K562 (cell line): ENCODE measurements at regions not wholly inside any gene's neighbourhood (a gene's known extent, or its start where the extent isn't known, plus 50 kb on each side); places are given as distances from the start of the nearest gene placed in this dataset.

Source experiments
- ATAC-seq: fragments of 200-7000 bp; cut with Tn5 transposase; 3 replicates; pipeline ENCODE4 v1.9.1; 2020; ENCODE audit warnings: moderate library complexity
- BruUV-seq: library from RNA; stranded (reverse); fragments of 400-500 nt; replicated peaks from 2 replicates; lab custom pipeline; 2021; lab: Mats Ljungman, UMichigan
- CTCF ChIA-PET: fragments of 300-600 bp; formaldehyde crosslinking; extraction: SDS; loops from one replicate; lab custom pipeline; 2021; ENCODE audit warnings: low intra/inter-chr PET ratio; lab: Yijun Ruan, JAX
- POLR2A ChIA-PET: fragments of 300-600, 350-650 bp; sonication (Branson Sonifier 250); formaldehyde crosslinking; extraction: SDS; loops from one replicate; lab custom pipeline; 2021; ENCODE audit warnings: antibody characterized with exemption, inconsistent platforms; lab: Yijun Ruan, JAX
- DNase-seq, 4 experiments: peaks; one replicate each; pipeline versions ENCODE4 v3.0.0 to v3.0.0-alpha.2; 2011 to 2018; ENCODE audit warnings: low spot score in 3 of 4, mixed read lengths in 3 of 4; ENCODE audit errors: extremely low read depth in 1 of 4
- FAIRE-seq: peaks from 2 replicates; lab custom pipeline; 2011; peaks lifted over from hg19 to GRCh38; lab: Jason Lieb, UNC
- H2AFZ ChIP-seq: 2 replicates; pipeline ENCODE4 v1.6.0; 2011; ENCODE audit warnings: low read depth, low read length, control low read depth, inconsistent platforms
- H3K27ac ChIP-seq: fragments of 200-600 bp; 3 replicates; pipeline ENCODE4 v1.8.0; 2011; ENCODE audit warnings: low read depth, mild to moderate bottlenecking, control low read depth, inconsistent platforms, low read length, moderate library complexity, mixed read lengths; ENCODE audit errors: extremely low read depth
- H3K27me3 ChIP-seq, 2 experiments: fragments of 300-600 bp in 1 of 2; 2 replicates in 1 of 2; 3 replicates in 1 of 2; pipeline versions ENCODE4 v1.6.0 to v1.8.0; 2011; ENCODE audit warnings: inconsistent platforms in 2 of 2, low read length in 2 of 2, mild to moderate bottlenecking in 1 of 2, mixed read lengths in 1 of 2, moderate library complexity in 1 of 2; ENCODE audit not compliant: control insufficient read depth in 2 of 2, insufficient read depth in 2 of 2
- H3K36me3 ChIP-seq: fragments of 300-600 bp; 3 replicates; pipeline ENCODE4 v1.8.0; 2011; ENCODE audit warnings: mild to moderate bottlenecking, low read length, inconsistent platforms; ENCODE audit not compliant: control insufficient read depth, insufficient read depth
- H3K4me1 ChIP-seq, 2 experiments: fragments of 200-600 bp in 1 of 2; replicated peaks in 1 of 2; 2 replicates in 1 of 2; 3 replicates in 1 of 2; pipeline versions ENCODE4 v1.5.1 to v1.8.0; 2011; ENCODE audit warnings: inconsistent platforms in 2 of 2, low read length in 2 of 2, mild to moderate bottlenecking in 1 of 2, mixed read lengths in 1 of 2, moderate library complexity in 1 of 2; ENCODE audit not compliant: control insufficient read depth in 2 of 2, insufficient read depth in 2 of 2
- H3K4me2 ChIP-seq: 2 replicates; pipeline ENCODE4 v1.6.1; 2011; ENCODE audit warnings: low read length, control low read depth, inconsistent platforms, mixed read lengths; ENCODE audit not compliant: insufficient read depth
- H3K4me3 ChIP-seq: fragments of 200-600 bp; sonication (generic), shearing (Covaris generic); 2 replicates; pipeline ENCODE4 v1.5.1; 2016; ENCODE audit warnings: control low read depth, inconsistent platforms
- H3K79me2 ChIP-seq: fragments of 200-600 bp; 3 replicates; pipeline ENCODE4 v1.8.0; 2011; ENCODE audit warnings: low read length, inconsistent platforms; ENCODE audit not compliant: control insufficient read depth, insufficient read depth
- H3K9ac ChIP-seq, 2 experiments: 2 replicates each; pipeline versions ENCODE4 v1.6.0 to v1.6.1; 2011; ENCODE audit warnings: low read depth in 2 of 2, low read length in 2 of 2, control low read depth in 1 of 2, inconsistent platforms in 1 of 2, mild to moderate bottlenecking in 1 of 2, mixed read lengths in 1 of 2; ENCODE audit not compliant: insufficient read depth in 1 of 2
- H3K9me1 ChIP-seq: one replicate; pipeline ENCODE4 v1.6.0; 2011; ENCODE audit warnings: inconsistent platforms, mild to moderate bottlenecking, low read length, moderate library complexity; ENCODE audit not compliant: control insufficient read depth, insufficient read depth
- H3K9me3 ChIP-seq: replicated peaks from 2 replicates; pipeline ENCODE4 v1.5.1; 2011; ENCODE audit warnings: low read depth, low read length, inconsistent platforms; ENCODE audit not compliant: control insufficient read depth, insufficient read depth
- H4K20me1 ChIP-seq: replicated peaks from 2 replicates; pipeline ENCODE4 v1.6.1; 2011; ENCODE audit warnings: low read length, inconsistent platforms, mixed read lengths; ENCODE audit not compliant: control insufficient read depth, insufficient read depth
- BDP1 ChIP-seq: IDR thresholded peaks from 3 replicates; pipeline ENCODE4 v1.6.1; 2011; ENCODE audit not compliant: insufficient read length, insufficient read depth
- BRD9 ChIP-seq: fragments of 450-650 bp; IDR thresholded peaks from 2 replicates; pipeline ENCODE4 v1.6.1; 2018; ENCODE audit warnings: low read depth; ENCODE audit not compliant: partially characterized antibody
- CCNT2 ChIP-seq: IDR thresholded peaks from 2 replicates; pipeline ENCODE4 v1.6.1; 2011; ENCODE audit warnings: borderline replicate concordance, low read depth, mild to moderate bottlenecking, moderate library complexity, mixed read lengths, low read length; ENCODE audit not compliant: insufficient read length; ENCODE audit errors: extremely low read depth
- FOXA1 ChIP-seq: fragments of 450-650 bp; IDR thresholded peaks from 2 replicates; pipeline ENCODE4 v1.6.1; 2016; ENCODE audit warnings: mild to moderate bottlenecking, borderline replicate concordance
- FUS ChIP-seq: fragments of 200-400 bp; formaldehyde crosslinking; optimal IDR thresholded peaks from 2 replicates; pipeline ENCODE3; 2017; ENCODE audit warnings: low read depth, low read length
- ILK ChIP-seq: fragments of 450-650 bp; IDR thresholded peaks from 2 replicates; pipeline ENCODE4 v1.6.1; 2016; ENCODE audit warnings: missing genetic modification characterization, low read depth, mild to moderate bottlenecking, missing compliant biosample characterization, moderate library complexity, borderline replicate concordance
- NCOR1 ChIP-seq: fragments of 450-650 bp; IDR thresholded peaks from 2 replicates; pipeline ENCODE4 v1.6.1; 2016; ENCODE audit warnings: mild to moderate bottlenecking, moderate library complexity
- PHF8 ChIP-seq: fragments of 200-600 bp; sonication (generic); IDR thresholded peaks from 2 replicates; pipeline ENCODE4 v1.6.1; 2012; ENCODE audit warnings: mixed run types, mild to moderate bottlenecking, inconsistent platforms, low read length, moderate library complexity, borderline replicate concordance
- POLR3G ChIP-seq: IDR thresholded peaks from 2 replicates; pipeline ENCODE4 v1.6.1; 2011; ENCODE audit not compliant: insufficient read length, insufficient replicate concordance; ENCODE audit errors: extremely low read depth
- PTTG1 ChIP-seq: fragments of 450-650 bp; IDR thresholded peaks from 2 replicates; pipeline ENCODE4 v1.6.1; 2016; ENCODE audit warnings: low read depth, mild to moderate bottlenecking, missing genetic modification characterization, missing compliant biosample characterization
- RB1 ChIP-seq: fragments of 450-650 bp; IDR thresholded peaks from 2 replicates; pipeline ENCODE4 v1.6.1; 2017; ENCODE audit warnings: low read depth, mild to moderate bottlenecking
- RFX1 ChIP-seq: fragments of 450-650 bp; IDR thresholded peaks from 2 replicates; pipeline ENCODE4 v1.6.1; 2016; ENCODE audit warnings: mild to moderate bottlenecking, moderate library complexity
- STAG1 ChIP-seq: sonication (generic); formaldehyde crosslinking; IDR thresholded peaks from 2 replicates; pipeline ENCODE4 v1.5.0; 2020; ENCODE audit warnings: missing genetic modification reagents, borderline replicate concordance
- TFE3 ChIP-seq: fragments of 450-650 bp; formaldehyde crosslinking; IDR thresholded peaks from 2 replicates; pipeline ENCODE4 v1.4.0; 2020; ENCODE audit warnings: mild to moderate bottlenecking, mixed read lengths
- XRCC4 ChIP-seq: IDR thresholded peaks from one replicate; pipeline ENCODE4 v1.6.1; 2011; ENCODE audit not compliant: insufficient read depth, insufficient read length; ENCODE audit errors: extremely low read depth
- ZNF239 ChIP-seq: fragments of 250-450 bp; sonication (Bioruptor Pico); IDR thresholded peaks from 2 replicates; pipeline ENCODE4 v1.4.0; 2020; ENCODE audit warnings: mild to moderate bottlenecking
- ZNF282 ChIP-seq: sonication (generic); formaldehyde crosslinking; IDR thresholded peaks from 2 replicates; pipeline ENCODE4 v1.8.1; 2023; ENCODE audit warnings: missing genetic modification reagents
- ZNF436 ChIP-seq: fragments of 250-450, 450-650 bp; sonication (Bioruptor Pico); formaldehyde crosslinking; IDR thresholded peaks from 2 replicates; pipeline ENCODE4 v1.7.0; 2020; ENCODE audit warnings: mild to moderate bottlenecking
- ZNF764 ChIP-seq: fragments of 250-450 bp; sonication (Bioruptor Pico); IDR thresholded peaks from 2 replicates; pipeline ENCODE4 v1.4.0; 2020; ENCODE audit warnings: low read depth, mild to moderate bottlenecking, moderate library complexity
- WGBS: fragments of 100-300 bp; shearing (Covaris generic); methylation state at CpG from one replicate; pipeline ENCODE4 v1.1.6; 2016; ENCODE audit warnings: low coverage, mixed read lengths; ENCODE audit not compliant: insufficient coverage; ENCODE audit errors: missing lambda C conversion rate; 5-methylcytosine and 5-hydroxymethylcytosine counted together
- in situ Hi-C: fragments of 300-500 bp; cut with MboI; formaldehyde crosslinking; loops from 4 replicates; pipeline ENCODE4 v1.15.0; 2018; ENCODE audit warnings: inconsistent platforms, mixed read lengths
- intact Hi-C: fragments of 100-400 bp; cut with micrococcal nuclease; formaldehyde crosslinking; loops from 2 replicates; pipeline ENCODE4 v1.14.2; 2022

- Histone ChIP-seq H3K9me3 (no peaks in the 10 kb centered on the region), H3K4me1 (peaks cover 0 to 8% of the 10 kb centered on the region in 2 experiments; a peak in 1 of 5 replicates), H3K27me3 (no peaks in the 10 kb centered on the region), H3K27ac (no peak overlapping the region), H3K9ac (no peak overlapping the region; a peak in 1 of 4 replicates), H3K4me2 (no peak overlapping the region), H3K4me3 (no peak overlapping the region), H3K79me2 (no peaks in the 10 kb centered on the region), H2AFZ (no peak overlapping the region), H3K9me1 (no peaks in the 10 kb centered on the region), H3K36me3 (no peaks in the 10 kb centered on the region), H4K20me1 (no peaks in the 10 kb centered on the region)
- intact Hi-C loops: no loop called here
- DNase-seq: no peak
- ChIA-PET CTCF (no interaction called here), POLR2A (interaction anchor here (1.3 kb wide), 1 partner anchor 25 kb away, joined by 5 read pairs; no protein-coding TSS in a partner anchor)
- ATAC-seq: no peak
- no peak for FAIRE-seq
- in situ Hi-C loops: no loop called here
- WGBS: 52% methylated on average over 8 of the region's 10 CpGs
- no TSS peak for BruUV-seq
- TF ChIP-seq PTTG1 (tag) (no peak), FUS (no peak), BDP1 (no peak), STAG1 (CRISPR knock-in tag) (no peak), POLR3G (no peak), RFX1 (no peak), NCOR1 (no peak), ZNF436 (CRISPR knock-in tag) (no peak), ILK (tag) (no peak), BRD9 (no peak), ZNF282 (CRISPR knock-in tag) (no peak), ZNF764 (no peak), XRCC4 (no peak), PHF8 (no peak), FOXA1 (no peak), CCNT2 (no peak), RB1 (no peak), ZNF239 (CRISPR knock-in tag) (no peak), TFE3 (CRISPR knock-in tag) (no peak)
Observed at GRCh38 chr2:65501074-65501473, 68.7 kb upstream of the SPRED2 start.
